ENCODE measurements at regions not wholly inside any gene's neighbourhood (a gene's known extent, or its start where the extent isn't known, plus 50 kb on each side); places are given as distances from the start of the nearest gene placed in this dataset.

- TF ChIP-seq FOXM1 (IDR thresholded peaks at IDR 0.05; ENCODE audit: low read depth) (no peak), MEF2A (IDR thresholded peaks at IDR 0.05; ENCODE audit: borderline replicate concordance, low read depth) (no peak)
Observed at GRCh38 chr16:59405802-59406201, 671.7 kb upstream of the GOT2 start (continued).

GRCh38 chr16:59404509-59404908 is 670.4 kb upstream of the GOT2 start:
- ChIA-PET POLR2A (no interaction called here), CTCF (no interaction called here)
- DNase-seq = no peak
- Histone ChIP-seq H3K79me2 (ENCODE audit: insufficient read depth) (no peaks in the 10 kb centered on the region), H3K36me3 (replicated peaks in 1 of 2; ENCODE audit: control insufficient read depth in 1 of 2, insufficient read depth in 2 of 2, low read length in 1 of 2) (no peaks in the 10 kb centered on the region), H3K9me3 (no peaks in the 10 kb centered on the region), H3K27ac (ENCODE audit: low read depth in 2 of 2, low read length in 1 of 2) (no peak overlapping the region), H2AFZ (ENCODE audit: low read depth) (no peak overlapping the region), H3F3A (replicated peaks; ENCODE audit: insufficient read depth) (no peaks in the 10 kb centered on the region), H3K27me3 (ENCODE audit: insufficient read depth) (no peaks in the 10 kb centered on the region), H3K4me1 (ENCODE audit: control insufficient read depth in 1 of 2, insufficient read depth in 2 of 2, low read depth in 1 of 2, low read length in 1 of 2) (no peaks in the 10 kb centered on the region), H3K9me2 (no peaks in the 10 kb centered on the region), H4K20me1 (ENCODE audit: insufficient read depth) (no peaks in the 10 kb centered on the region), H3K4me3 (ENCODE audit: low read depth in 2 of 2, low read length in 1 of 2) (no peak overlapping the region), H3K4me2 (no peak overlapping the region), H3K9ac (no peak overlapping the region)
- 45% methylated on average over 2 of the region's 2 CpGs for WGBS (ENCODE audit: low lambda C conversion rate)
- TF ChIP-seq CTCF (IDR thresholded peaks at IDR 0.05) (no peak), CHD2 (IDR thresholded peaks at IDR 0.05; ENCODE audit: low read length, partially characterized antibody) (no peak), IRF3 (IDR thresholded peaks at IDR 0.05; ENCODE audit: low read depth, low read length) (no peak), NRF1 (IDR thresholded peaks at IDR 0.05; ENCODE audit: low read depth, low read length) (no peak), RCOR1 (IDR thresholded peaks at IDR 0.05; ENCODE audit: low read length) (no peak), MXI1 (IDR thresholded peaks at IDR 0.05; ENCODE audit: low read depth, low read length) (no peak), YY1 (IDR thresholded peaks at IDR 0.05; ENCODE audit: low read depth) (no peak), NFIC (IDR thresholded peaks at IDR 0.05; ENCODE audit: borderline replicate concordance) (no peak), PBX3 (IDR thresholded peaks at IDR 0.05) (no peak), EP300 (IDR thresholded peaks at IDR 0.05; ENCODE audit: borderline replicate concordance in 1 of 2, low read depth in 1 of 2, low read length in 1 of 2) (no peak), ELF1 (IDR thresholded peaks at IDR 0.05) (no peak)
- TF ChIP-seq, protein P1, sequence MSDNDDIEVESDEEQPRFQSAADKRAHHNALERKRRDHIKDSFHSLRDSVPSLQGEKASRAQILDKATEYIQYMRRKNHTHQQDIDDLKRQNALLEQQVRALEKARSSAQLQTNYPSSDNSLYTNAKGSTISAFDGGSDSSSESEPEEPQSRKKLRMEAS (IDR thresholded peaks at IDR 0.05; ENCODE audit: low read depth) = no peak

Measured in SK-N-SH (cell line).